H1 (cell line): ENCODE measurements at regions not wholly inside any gene's neighbourhood (a gene's known extent, or its start where the extent isn't known, plus 50 kb on each side); places are given as distances from the start of the nearest gene placed in this dataset.

Source experiments
- CTCF ChIA-PET: fragments of 300-600 bp; sonication (Branson Sonifier 250); formaldehyde crosslinking; loops from one replicate; lab custom pipeline; 2021; ENCODE audit not compliant: partially characterized antibody; lab: Charles Lee
- POLR2A ChIA-PET: fragments of 300-600 bp; sonication (Branson Sonifier 250); formaldehyde crosslinking; loops from one replicate; lab custom pipeline; 2021; ENCODE audit warnings: inconsistent platforms; ENCODE audit not compliant: partially characterized antibody; lab: Charles Lee
- DNase-seq, 2 experiments: peaks; one replicate each; pipeline versions ENCODE4 v3.0.0 to v3.0.0-alpha.2; 2010 to 2022; ENCODE audit warnings: low spot score in 2 of 2, low read depth in 1 of 2, mixed read lengths in 1 of 2
- FAIRE-seq: peaks from 2 replicates; lab custom pipeline; 2011; peaks lifted over from hg19 to GRCh38; lab: Jason Lieb, UNC
- H2AFZ ChIP-seq: 2 replicates; pipeline ENCODE4 v1.8.1; 2012; ENCODE audit warnings: low read length, inconsistent platforms
- H2AK5ac ChIP-seq: 2 replicates; pipeline ENCODE4 v1.6.1; 2013; ENCODE audit warnings: low read depth, low read length
- H2BK120ac ChIP-seq: replicated peaks from 2 replicates; pipeline ENCODE3; 2013; ENCODE audit warnings: low read depth, low read length, inconsistent platforms
- H2BK12ac ChIP-seq: 2 replicates; pipeline ENCODE4 v1.6.1; 2013; ENCODE audit warnings: low read depth, low read length
- H2BK15ac ChIP-seq: 2 replicates; pipeline ENCODE4 v1.6.1; 2013; ENCODE audit warnings: low read length
- H2BK20ac ChIP-seq: 2 replicates; pipeline ENCODE4 v1.6.1; 2013; ENCODE audit warnings: low read length
- H2BK5ac ChIP-seq: 2 replicates; pipeline ENCODE4 v1.6.1; 2013; ENCODE audit warnings: low read depth, low read length
- H3K14ac ChIP-seq: 2 replicates; pipeline ENCODE4 v1.6.1; 2013; ENCODE audit warnings: inconsistent platforms; ENCODE audit not compliant: insufficient read length
- H3K18ac ChIP-seq: 2 replicates; pipeline ENCODE4 v1.6.1; 2013; ENCODE audit warnings: low read length; ENCODE audit errors: extremely low read depth
- H3K23ac ChIP-seq: 2 replicates; pipeline ENCODE4 v1.6.1; 2013; ENCODE audit warnings: inconsistent platforms; ENCODE audit not compliant: insufficient read length
- H3K23me2 ChIP-seq: 2 replicates; pipeline ENCODE4 v1.6.1; 2013; ENCODE audit warnings: low read depth, low read length
- H3K27ac ChIP-seq: 2 replicates; pipeline ENCODE4 v1.6.1; 2011; ENCODE audit warnings: low read depth, low read length, inconsistent platforms
- H3K27me3 ChIP-seq, 4 experiments: replicated peaks in 1 of 4; 1 replicate in 1 of 4; 2 replicates in 3 of 4; pipeline versions ENCODE4 v1.6.1 to v1.8.1; 2011 to 2013; ENCODE audit warnings: low read length in 3 of 4, mild to moderate bottlenecking in 3 of 4, inconsistent platforms in 2 of 4, mixed read lengths in 2 of 4, moderate library complexity in 1 of 4; ENCODE audit not compliant: control insufficient read depth in 3 of 4, insufficient read depth in 3 of 4; ENCODE audit errors: extremely low read depth in 1 of 4
- H3K36me3 ChIP-seq, 4 experiments: 2 replicates each; pipeline versions ENCODE4 v1.6.1 to v1.8.1; 2011 to 2013; ENCODE audit warnings: mild to moderate bottlenecking in 4 of 4, low read length in 3 of 4, moderate library complexity in 2 of 4, control low read depth in 1 of 4, inconsistent platforms in 1 of 4; ENCODE audit not compliant: insufficient read depth in 4 of 4, control insufficient read depth in 2 of 4
- H3K4ac ChIP-seq: replicated peaks from 2 replicates; pipeline ENCODE3; 2013; ENCODE audit warnings: low read length, low read depth, mixed read lengths, inconsistent platforms; ENCODE audit not compliant: insufficient read length
- H3K4me1 ChIP-seq, 4 experiments: replicated peaks in 1 of 4; 1 replicate in 1 of 4; 2 replicates in 3 of 4; pipeline versions ENCODE4 v1.6.1 to v1.8.1; 2011 to 2013; ENCODE audit warnings: low read length in 3 of 4, inconsistent platforms in 2 of 4, mixed read lengths in 1 of 4; ENCODE audit not compliant: insufficient read depth in 4 of 4, control insufficient read depth in 3 of 4
- H3K4me2 ChIP-seq, 2 experiments: 2 replicates each; pipeline versions ENCODE4 v1.6.1 to v1.8.1; 2011 to 2013; ENCODE audit warnings: low read depth in 2 of 2, low read length in 2 of 2, control low read depth in 1 of 2, inconsistent platforms in 1 of 2, mild to moderate bottlenecking in 1 of 2; ENCODE audit not compliant: insufficient read depth in 1 of 2
- H3K4me3 ChIP-seq, 4 experiments: fragments of 200-600, 300-600 bp in 1 of 4; sonication (generic), shearing (Covaris generic), sonication (Bioruptor Twin) in 1 of 4; 2 replicates each; pipeline versions ENCODE4 v1.5.1 to v1.8.1; 2011 to 2016; ENCODE audit warnings: low read length in 4 of 4, low read depth in 3 of 4, control low read depth in 2 of 4, inconsistent platforms in 2 of 4, mild to moderate bottlenecking in 2 of 4, mixed read lengths in 1 of 4, moderate library complexity in 1 of 4; ENCODE audit not compliant: insufficient read depth in 2 of 4; ENCODE audit errors: extremely low read depth in 1 of 4
- H3K56ac ChIP-seq: replicated peaks from 2 replicates; pipeline ENCODE3; 2013; ENCODE audit warnings: low read depth, mild to moderate bottlenecking, mixed read lengths, low read length, inconsistent platforms; ENCODE audit not compliant: insufficient read length
- H3K79me1 ChIP-seq: 2 replicates; pipeline ENCODE4 v1.6.1; 2013; ENCODE audit warnings: low read depth, low read length, control low read depth
- H3K79me2 ChIP-seq, 2 experiments: 2 replicates each; pipeline versions ENCODE4 v1.6.1 to v1.8.1; 2012 to 2013; ENCODE audit warnings: low read length in 2 of 2, mild to moderate bottlenecking in 2 of 2, inconsistent platforms in 1 of 2; ENCODE audit not compliant: insufficient read depth in 2 of 2, control insufficient read depth in 1 of 2
- H3K9ac ChIP-seq, 4 experiments: replicated peaks in 1 of 4; 1 replicate in 1 of 4; 2 replicates in 3 of 4; pipeline versions ENCODE4 v1.6.1 to v1.8.1; 2011 to 2013; ENCODE audit warnings: low read depth in 3 of 4, low read length in 3 of 4, control low read depth in 2 of 4, mild to moderate bottlenecking in 2 of 4, moderate library complexity in 2 of 4, inconsistent platforms in 1 of 4; ENCODE audit errors: extremely low read depth in 1 of 4
- H3K9me3 ChIP-seq, 2 experiments: 2 replicates each; pipeline versions ENCODE4 v1.6.1 to v1.8.1; 2012 to 2013; ENCODE audit warnings: mild to moderate bottlenecking in 2 of 2, moderate library complexity in 2 of 2, control low read depth in 1 of 2, inconsistent platforms in 1 of 2, low read depth in 1 of 2, low read length in 1 of 2, mixed read lengths in 1 of 2; ENCODE audit not compliant: insufficient read depth in 2 of 2
- H4K20me1 ChIP-seq, 2 experiments: replicated peaks in 1 of 2; 2 replicates each; pipeline versions ENCODE3 to v1.8.1; 2011 to 2013; ENCODE audit warnings: inconsistent platforms in 2 of 2, low read length in 2 of 2, mild to moderate bottlenecking in 1 of 2; ENCODE audit not compliant: insufficient read depth in 2 of 2, control insufficient read depth in 1 of 2
- H4K5ac ChIP-seq: 2 replicates; pipeline ENCODE4 v1.6.1; 2013; ENCODE audit warnings: low read length, low read depth, mixed read lengths, inconsistent platforms; ENCODE audit not compliant: insufficient read length
- H4K8ac ChIP-seq: 2 replicates; pipeline ENCODE4 v1.8.0; 2013; ENCODE audit warnings: mild to moderate bottlenecking, moderate library complexity, low read length, inconsistent platforms; ENCODE audit not compliant: insufficient read depth; ENCODE audit errors: extremely low read depth
- H4K91ac ChIP-seq: replicated peaks from 2 replicates; pipeline ENCODE3; 2013; ENCODE audit warnings: low read length, mixed read lengths, inconsistent platforms; ENCODE audit not compliant: insufficient read length
- BACH1 ChIP-seq: IDR thresholded peaks from 2 replicates; pipeline ENCODE4 v1.6.1; 2012; ENCODE audit warnings: low read length, improper control_type of control experiment
- EP300 ChIP-seq, 2 experiments: IDR thresholded peaks; 1 replicate in 1 of 2; 2 replicates in 1 of 2; pipeline ENCODE4 v1.6.1; 2011 to 2012; ENCODE audit warnings: low read depth in 2 of 2, low read length in 2 of 2, mild to moderate bottlenecking in 2 of 2, borderline replicate concordance in 1 of 2, inconsistent platforms in 1 of 2, moderate library complexity in 1 of 2
- HDAC6 ChIP-seq: IDR thresholded peaks from one replicate; pipeline ENCODE4 v1.7.1; 2012; ENCODE audit warnings: low read depth, mild to moderate bottlenecking, inconsistent platforms, low read length, moderate library complexity
- KDM4A ChIP-seq: IDR thresholded peaks from one replicate; pipeline ENCODE4 v1.7.1; 2012; ENCODE audit warnings: low read depth, mild to moderate bottlenecking, moderate library complexity, low read length, inconsistent platforms; ENCODE audit not compliant: severe bottlenecking
- NANOG ChIP-seq: IDR thresholded peaks from 2 replicates; pipeline ENCODE4 v1.6.1; 2011; ENCODE audit warnings: low read length, low read depth, mild to moderate bottlenecking, inconsistent platforms; ENCODE audit not compliant: insufficient read depth, poor library complexity, severe bottlenecking
- POU5F1 ChIP-seq: IDR thresholded peaks from 2 replicates; pipeline ENCODE4 v1.6.1; 2011; ENCODE audit warnings: low read depth, mild to moderate bottlenecking, low read length, moderate library complexity
- SP1 ChIP-seq: IDR thresholded peaks from 2 replicates; pipeline ENCODE4 v1.6.1; 2011; ENCODE audit warnings: low read depth, low read length
- SRF ChIP-seq: IDR thresholded peaks from 2 replicates; pipeline ENCODE4 v1.6.1; 2011; ENCODE audit warnings: mild to moderate bottlenecking, low read depth, low read length, moderate library complexity
- TAF7 ChIP-seq: optimal IDR thresholded peaks from 2 replicates; pipeline ENCODE3; 2011; ENCODE audit warnings: low read depth, mild to moderate bottlenecking, inconsistent platforms, low read length, moderate library complexity, borderline replicate concordance
- TEAD4 ChIP-seq: IDR thresholded peaks from 2 replicates; pipeline ENCODE4 v1.6.1; 2012; ENCODE audit warnings: low read depth, low read length, inconsistent platforms, mixed read lengths
- WGBS, 2 experiments: shearing (Covaris generic) in 1 of 2; methylation state at CpG; one replicate each; pipeline versions ENCODE4 v1.1.6 to v1.1.7; 2013 to 2015; ENCODE audit warnings: low lambda C conversion rate in 2 of 2, mixed read lengths in 2 of 2, inconsistent platforms in 1 of 2, low coverage in 1 of 2, missing lambda C conversion rate in 1 of 2; ENCODE audit not compliant: insufficient replicate concordance in 2 of 2, insufficient coverage in 1 of 2, insufficient read length in 1 of 2; ENCODE audit errors: extremely low coverage in 1 of 2, missing lambda C conversion rate in 1 of 2; 5-methylcytosine and 5-hydroxymethylcytosine counted together

GRCh38 chr10:70970830-70971229, 82.5 kb upstream of the PCBD1 start:
- peaks cover 0 to 6% of the 10 kb centered on the region in 2 experiments; a peak in 2 of 4 replicates for H3K9me3 ChIP-seq
- no peak overlapping the region for H2BK20ac ChIP-seq
- no peaks in the 10 kb centered on the region for H4K20me1 ChIP-seq
- H3K4ac ChIP-seq, result no peak overlapping the region
- no peaks in the 10 kb centered on the region for H3K79me1 ChIP-seq
- no peak overlapping the region for H4K91ac ChIP-seq
- H2AFZ ChIP-seq, result no peak overlapping the region
- DNase-seq (peak in 1 of 2 experiments; percentile 31), FAIRE-seq (peak; percentile 91)
- peak overlapping the region in 1 of 2 experiments; percentile 52; a peak in 1 of 4 replicates for H3K4me2 ChIP-seq
- TF ChIP-seq SRF (peak; percentile 97), BACH1 (no peak), NANOG (peak; percentile 61), SP1 (peak; percentile 83), HDAC6 (no peak), TAF7 (no peak), TEAD4 (peak; percentile 74; the same call in 1 of the 2 replicates), KDM4A (no peak), POU5F1 (no peak), EP300 (IDR thresholded peaks at IDR 0.05; ENCODE audit: borderline replicate concordance in 1 of 2, low read depth in 2 of 2, low read length in 2 of 2) (0 out of 3 replicates have a peak, but pooled peaks of 1 of the 2 experiments have one; percentile 15)
- no peak overlapping the region for H3K9ac ChIP-seq
- 42% methylated on average over 5 of the region's 5 CpGs; no CpG with 5 or more reads in 1 of the 2 experiments for WGBS, 2 experiments
- no peaks in the 10 kb centered on the region for H3K79me2 ChIP-seq
- no peak overlapping the region for H2BK5ac ChIP-seq
- H3K18ac ChIP-seq, result no peak overlapping the region
- no peaks in the 10 kb centered on the region for H3K36me3 ChIP-seq
- no peak overlapping the region; the same call in 1 of the 2 replicates for H2AK5ac ChIP-seq
- POLR2A ChIA-PET, result no interaction called here
- no peak overlapping the region for H3K23ac ChIP-seq
- H3K56ac ChIP-seq, result no peak overlapping the region
- no peak overlapping the region for H3K14ac ChIP-seq
- CTCF ChIA-PET, result interaction anchor here (1.2 to 1.7 kb wide), 3 partner anchors 12 to 15 kb away, joined by 3 to 4 read pairs (median 3); no protein-coding TSS in a partner anchor
- H3K27me3 ChIP-seq, result peaks cover 0 to 6% (median 0%) of the 10 kb centered on the region in 4 experiments; a peak in 1 of 7 replicates
- no peaks in the 10 kb centered on the region for H3K23me2 ChIP-seq
- H3K27ac ChIP-seq, result peak overlapping the region; percentile 47; the same call in 1 of the 2 replicates
- no peak overlapping the region for H4K5ac ChIP-seq
- peak overlapping the region; percentile 44; the same call in 1 of the 2 replicates for H2BK12ac ChIP-seq
- H2BK120ac ChIP-seq, result no peak overlapping the region
- no peak overlapping the region for H4K8ac ChIP-seq
- no peak overlapping the region; a peak in 1 of 8 replicates for H3K4me3 ChIP-seq
- peaks cover 6 to 10% (median 8%) of the 10 kb centered on the region in 4 experiments; a peak in 6 of 7 replicates for H3K4me1 ChIP-seq
- no peak overlapping the region for H2BK15ac ChIP-seq
